HepG2 (cell line): ENCODE measurements at regions not wholly inside any gene's neighbourhood (a gene's known extent, or its start where the extent isn't known, plus 50 kb on each side); places are given as distances from the start of the nearest gene placed in this dataset.

ENCODE experiments used
- ATAC-seq: fragments of 200-7000 bp; cut with Tn5 transposase; 3 replicates; pipeline ENCODE4 v1.9.1; 2020; ENCODE audit warnings: mild to moderate bottlenecking, moderate library complexity
- BruUV-seq: library from RNA; stranded (reverse); fragments of 400-500 nt; replicated peaks from 2 replicates; lab custom pipeline; 2021; lab: Mats Ljungman, UMichigan
- CTCF ChIA-PET: fragments of 300-600 bp; formaldehyde crosslinking; extraction: SDS; loops from one replicate; lab custom pipeline; 2021; ENCODE audit warnings: low total read pairs, inconsistent platforms, low intra/inter-chr PET ratio; lab: Yijun Ruan, JAX
- POLR2A ChIA-PET: fragments of 350-600 bp; sonication (Branson Sonifier 250); formaldehyde crosslinking; loops from one replicate; lab custom pipeline; 2020; ENCODE audit warnings: antibody characterized with exemption, inconsistent platforms; lab: Yijun Ruan, JAX
- DNase-seq: peaks from one replicate; pipeline ENCODE4 v3.0.0-alpha.2; 2015; ENCODE audit warnings: low spot score
- FAIRE-seq: peaks from 3 replicates; lab custom pipeline; 2011; peaks lifted over from hg19 to GRCh38; lab: Jason Lieb, UNC
- H2AFZ ChIP-seq: one replicate; pipeline ENCODE4 v1.6.1; 2011; ENCODE audit warnings: low read length, inconsistent platforms
- H3K27ac ChIP-seq: fragments of 300-600 bp; 3 replicates; pipeline ENCODE4 v1.8.0; 2011; ENCODE audit warnings: mixed run types, mild to moderate bottlenecking, mixed read lengths, low read length, inconsistent platforms; ENCODE audit not compliant: insufficient read depth; ENCODE audit errors: extremely low read length
- H3K27me3 ChIP-seq, 2 experiments: fragments of 200-600 bp in 1 of 2; 2 replicates in 1 of 2; 3 replicates in 1 of 2; pipeline versions ENCODE4 v1.6.0 to v1.8.0; 2011; ENCODE audit warnings: low read length in 2 of 2, mild to moderate bottlenecking in 2 of 2, moderate library complexity in 2 of 2, inconsistent platforms in 1 of 2; ENCODE audit not compliant: insufficient read depth in 2 of 2, control insufficient read depth in 1 of 2
- H3K36me3 ChIP-seq, 2 experiments: fragments of 200-600 bp in 1 of 2; replicated peaks in 1 of 2; 2 replicates in 1 of 2; 3 replicates in 1 of 2; pipeline versions ENCODE4 v1.5.1 to v1.8.0; 2011; ENCODE audit warnings: low read length in 2 of 2, inconsistent platforms in 1 of 2; ENCODE audit not compliant: insufficient read depth in 2 of 2, control insufficient read depth in 1 of 2
- H3K4me1 ChIP-seq: 2 replicates; pipeline ENCODE4 v1.5.1; 2012; ENCODE audit warnings: low read length, inconsistent platforms; ENCODE audit not compliant: insufficient read depth
- H3K4me2 ChIP-seq: 2 replicates; pipeline ENCODE4 v1.6.0; 2011; ENCODE audit warnings: low read depth, low read length, inconsistent platforms
- H3K4me3 ChIP-seq, 3 experiments: fragments of 200-600 bp in 1 of 3; sonication (generic), shearing (Covaris generic) in 1 of 3; replicated peaks in 1 of 3; 2 replicates each; pipeline ENCODE4 v1.5.1; 2011 to 2016; ENCODE audit warnings: low read length in 3 of 3, inconsistent platforms in 2 of 3, low read depth in 2 of 3, mild to moderate bottlenecking in 2 of 3, control low read depth in 1 of 3, mixed read lengths in 1 of 3; ENCODE audit not compliant: insufficient read depth in 1 of 3
- H3K79me2 ChIP-seq: one replicate; pipeline ENCODE4 v1.6.1; 2011; ENCODE audit warnings: low read length, inconsistent platforms; ENCODE audit not compliant: insufficient read depth
- H3K9ac ChIP-seq: 2 replicates; pipeline ENCODE4 v1.6.0; 2011; ENCODE audit warnings: mild to moderate bottlenecking, low read depth, low read length, inconsistent platforms; ENCODE audit not compliant: insufficient read depth
- H3K9me3 ChIP-seq: 2 replicates; pipeline ENCODE4 v1.5.1; 2012; ENCODE audit warnings: mild to moderate bottlenecking, low read length
- H4K20me1 ChIP-seq: 2 replicates; pipeline ENCODE4 v1.6.0; 2011; ENCODE audit warnings: inconsistent platforms, mild to moderate bottlenecking, low read length, moderate library complexity; ENCODE audit not compliant: insufficient read depth
- ATAD3A ChIP-seq: sonication (generic); formaldehyde crosslinking; IDR thresholded peaks from 2 replicates; pipeline ENCODE4 v1.4.0; 2020; ENCODE audit warnings: missing genetic modification reagents
- CHD4 ChIP-seq: fragments of 200-600 bp; sonication (generic); IDR thresholded peaks from 2 replicates; pipeline ENCODE4 v1.7.0; 2017; ENCODE audit warnings: mild to moderate bottlenecking, low read length, borderline replicate concordance
- FOXO4 ChIP-seq: sonication (generic); formaldehyde crosslinking; conservative IDR thresholded peaks from 2 replicates; pipeline ENCODE4 v1.8.1; 2023; ENCODE audit warnings: missing genetic modification reagents
- NR2F2 ChIP-seq: IDR thresholded peaks from 2 replicates; pipeline ENCODE4 v1.6.1; 2012; ENCODE audit warnings: low read depth, inconsistent platforms, borderline replicate concordance
- PAX8 ChIP-seq: sonication (generic); formaldehyde crosslinking; IDR thresholded peaks from 2 replicates; pipeline ENCODE4 v1.8.0; 2022; ENCODE audit warnings: mild to moderate bottlenecking, missing genetic modification reagents, borderline replicate concordance
- TRIM22 ChIP-seq: fragments of 450-650 bp; IDR thresholded peaks from 2 replicates; pipeline ENCODE4 v1.6.1; 2017
- ZBTB37 ChIP-seq: sonication (generic); formaldehyde crosslinking; IDR thresholded peaks from 2 replicates; pipeline ENCODE4 v1.4.0; 2020; ENCODE audit warnings: mild to moderate bottlenecking, missing genetic modification reagents
- ZNF205 ChIP-seq: IDR thresholded peaks from 2 replicates; pipeline ENCODE4 v1.6.1; 2018; ENCODE audit warnings: missing biosample characterization, missing genetic modification reagents
- ZNF660 ChIP-seq: sonication (generic); formaldehyde crosslinking; IDR thresholded peaks from 2 replicates; pipeline ENCODE4 v1.5.1; 2020; ENCODE audit warnings: mild to moderate bottlenecking, low read depth, missing genetic modification reagents, borderline replicate concordance
- ZNF704 ChIP-seq: sonication (generic); formaldehyde crosslinking; IDR thresholded peaks from 2 replicates; pipeline ENCODE4 v1.8.1; 2023; ENCODE audit warnings: mild to moderate bottlenecking, inconsistent platforms, moderate library complexity, missing genetic modification reagents, borderline replicate concordance
- WGBS: methylation state at CpG from one replicate; pipeline ENCODE4 v1.1.6; 2017; ENCODE audit warnings: low lambda C conversion rate; 5-methylcytosine and 5-hydroxymethylcytosine counted together
- in situ Hi-C: cut with HindIII; loops from 2 replicates; pipeline ENCODE4 v1.10.0; 2017; ENCODE audit warnings: low pct_unique_long_range_greater_than_20kb; ENCODE audit not compliant: extremely low pct_ligation_motif_present
- intact Hi-C: fragments of 100-400 bp; cut with micrococcal nuclease; formaldehyde crosslinking; loops from one replicate; pipeline ENCODE4 v1.10.0; 2022; ENCODE audit not compliant: unreplicated experiment
- TF ChIP-seq, protein P1 (sequence below): sonication (generic); formaldehyde crosslinking; IDR thresholded peaks from 2 replicates; pipeline ENCODE4 v1.8.0; 2022; ENCODE audit warnings: low read depth, missing genetic modification reagents
- TF ChIP-seq, protein P2 (sequence below): IDR thresholded peaks from 2 replicates; pipeline ENCODE4 v1.6.1; 2012; ENCODE audit warnings: low read length, improper control_type of control experiment

DNA sequence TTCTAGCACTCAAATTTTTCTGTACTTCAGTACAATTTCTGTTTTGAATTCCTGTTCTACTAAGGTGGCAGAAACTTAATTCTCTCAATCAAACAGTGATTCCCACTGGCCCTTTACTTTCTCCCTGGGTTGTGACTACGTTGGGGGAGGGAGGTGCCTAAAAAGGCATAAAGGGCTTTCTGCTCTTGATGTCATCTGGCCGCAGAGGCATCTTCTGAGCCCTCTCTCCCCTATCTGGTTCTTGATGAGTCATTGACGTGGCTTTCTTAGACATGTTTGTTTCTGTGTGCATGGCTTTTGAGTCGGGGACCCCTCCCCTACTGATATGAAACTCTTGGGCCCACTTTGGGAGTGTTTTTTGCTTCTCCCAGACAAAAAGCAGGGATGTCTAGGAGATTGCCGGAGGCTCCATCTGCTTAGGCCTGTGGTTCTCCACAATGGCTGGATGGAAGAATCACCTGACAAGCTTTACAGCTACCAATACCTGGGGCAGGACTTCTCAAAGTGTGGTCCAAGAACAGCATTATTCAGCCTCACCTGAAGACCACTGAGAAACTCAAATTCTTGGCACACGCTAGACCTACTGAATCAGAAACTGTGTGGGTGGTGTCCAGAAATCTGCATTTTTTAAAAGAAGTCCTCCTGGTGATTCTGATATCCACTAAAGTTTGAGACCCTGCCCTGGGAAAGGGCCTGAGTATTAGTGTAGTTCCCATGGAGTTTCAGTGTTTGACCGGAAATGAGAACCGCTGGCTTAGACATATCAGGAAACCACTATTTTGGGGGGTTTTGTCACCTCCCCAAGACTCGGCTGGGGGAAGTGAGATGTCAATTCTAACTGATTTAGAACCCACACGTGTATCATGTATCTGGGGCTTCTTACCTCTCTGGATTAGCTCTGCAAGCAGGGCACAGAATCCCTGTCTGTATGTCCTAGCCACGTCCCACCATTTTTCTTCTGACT lies 395.7 kb upstream of the PDE3A start:
- ChIA-PET CTCF (no interaction called here), POLR2A (no interaction called here)
- H2AFZ ChIP-seq = no peak overlapping the region
- no peak overlapping the region for H3K4me2 ChIP-seq
- whole genome bisulfite sequencing = 34% methylated on average over 9 of the region's 11 CpGs
- H3K4me1 ChIP-seq = no peaks in the 10 kb centered on the region
- H3K9ac ChIP-seq = no peak overlapping the region
- H3K27ac ChIP-seq = no peak overlapping the region
- no peaks in the 10 kb centered on the region for H3K27me3 ChIP-seq
- in situ Hi-C loops = no loop called here
- DNase-seq = no peak
- TF ChIP-seq ATAD3A (CRISPR knock-in tag) (no peak), FOXO4 (CRISPR knock-in tag) (no peak), ZNF704 (CRISPR knock-in tag) (no peak), PAX8 (CRISPR knock-in tag) (no peak), CHD4 (no peak), ZBTB37 (CRISPR knock-in tag) (no peak), TRIM22 (no peak), ZNF660 (CRISPR knock-in tag) (no peak), ZNF205 (CRISPR knock-in tag) (no peak), NR2F2 (no peak)
- TF ChIP-seq, protein P1, sequence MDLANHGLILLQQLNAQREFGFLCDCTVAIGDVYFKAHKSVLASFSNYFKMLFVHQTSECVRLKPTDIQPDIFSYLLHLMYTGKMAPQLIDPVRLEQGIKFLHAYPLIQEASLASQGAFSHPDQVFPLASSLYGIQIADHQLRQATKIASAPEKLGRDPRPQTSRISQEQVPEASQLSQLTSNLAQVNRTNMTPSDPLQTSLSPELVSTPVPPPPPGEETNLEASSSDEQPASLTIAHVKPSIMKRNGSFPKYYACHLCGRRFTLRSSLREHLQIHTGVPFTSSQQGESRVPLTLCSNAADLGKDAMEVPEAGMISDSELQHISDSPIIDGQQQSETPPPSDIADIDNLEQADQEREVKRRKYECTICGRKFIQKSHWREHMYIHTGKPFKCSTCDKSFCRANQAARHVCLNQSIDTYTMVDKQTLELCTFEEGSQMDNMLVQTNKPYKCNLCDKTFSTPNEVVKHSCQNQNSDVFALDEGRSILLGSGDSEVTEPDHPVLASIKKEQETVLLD (CRISPR knock-in tag) = no peak
- TF ChIP-seq, protein P2, sequence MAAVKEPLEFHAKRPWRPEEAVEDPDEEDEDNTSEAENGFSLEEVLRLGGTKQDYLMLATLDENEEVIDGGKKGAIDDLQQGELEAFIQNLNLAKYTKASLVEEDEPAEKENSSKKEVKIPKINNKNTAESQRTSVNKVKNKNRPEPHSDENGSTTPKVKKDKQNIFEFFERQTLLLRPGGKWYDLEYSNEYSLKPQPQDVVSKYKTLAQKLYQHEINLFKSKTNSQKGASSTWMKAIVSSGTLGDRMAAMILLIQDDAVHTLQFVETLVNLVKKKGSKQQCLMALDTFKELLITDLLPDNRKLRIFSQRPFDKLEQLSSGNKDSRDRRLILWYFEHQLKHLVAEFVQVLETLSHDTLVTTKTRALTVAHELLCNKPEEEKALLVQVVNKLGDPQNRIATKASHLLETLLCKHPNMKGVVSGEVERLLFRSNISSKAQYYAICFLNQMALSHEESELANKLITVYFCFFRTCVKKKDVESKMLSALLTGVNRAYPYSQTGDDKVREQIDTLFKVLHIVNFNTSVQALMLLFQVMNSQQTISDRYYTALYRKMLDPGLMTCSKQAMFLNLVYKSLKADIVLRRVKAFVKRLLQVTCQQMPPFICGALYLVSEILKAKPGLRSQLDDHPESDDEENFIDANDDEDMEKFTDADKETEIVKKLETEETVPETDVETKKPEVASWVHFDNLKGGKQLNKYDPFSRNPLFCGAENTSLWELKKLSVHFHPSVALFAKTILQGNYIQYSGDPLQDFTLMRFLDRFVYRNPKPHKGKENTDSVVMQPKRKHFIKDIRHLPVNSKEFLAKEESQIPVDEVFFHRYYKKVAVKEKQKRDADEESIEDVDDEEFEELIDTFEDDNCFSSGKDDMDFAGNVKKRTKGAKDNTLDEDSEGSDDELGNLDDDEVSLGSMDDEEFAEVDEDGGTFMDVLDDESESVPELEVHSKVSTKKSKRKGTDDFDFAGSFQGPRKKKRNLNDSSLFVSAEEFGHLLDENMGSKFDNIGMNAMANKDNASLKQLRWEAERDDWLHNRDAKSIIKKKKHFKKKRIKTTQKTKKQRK = no peak
- TF ChIP-seq, all 625 proteins: peak for 0
- no peak overlapping the region for H3K4me3 ChIP-seq
- ATAC-seq = no peak
- H3K9me3 ChIP-seq = no peaks in the 10 kb centered on the region
- H3K79me2 ChIP-seq = no peaks in the 10 kb centered on the region
- no peaks in the 10 kb centered on the region for H3K36me3 ChIP-seq
- BruUV-seq = no TSS peak
- FAIRE-seq = no peak
- H4K20me1 ChIP-seq = no peaks in the 10 kb centered on the region
- intact Hi-C loops = no loop called here
